H9 (cell line): ENCODE measurements at regions not wholly inside any gene's neighbourhood (a gene's known extent, or its start where the extent isn't known, plus 50 kb on each side); places are given as distances from the start of the nearest gene placed in this dataset.

Experiments
- DNase-seq: peaks from one replicate; pipeline ENCODE4 v3.0.0-alpha.2; 2017
- H2AFZ ChIP-seq: one replicate; pipeline ENCODE4 v1.6.1; 2013; ENCODE audit warnings: mild to moderate bottlenecking, low read length, control low read depth, moderate library complexity
- H2AK5ac ChIP-seq: 2 replicates; pipeline ENCODE4 v1.6.1; 2013; ENCODE audit warnings: low read length, control low read depth, mixed read lengths; ENCODE audit not compliant: insufficient read length
- H2BK120ac ChIP-seq: one replicate; pipeline ENCODE4 v1.6.1; 2013; ENCODE audit warnings: low read depth, mild to moderate bottlenecking, low read length, control low read depth, inconsistent platforms; ENCODE audit not compliant: poor library complexity, severe bottlenecking
- H2BK12ac ChIP-seq: 2 replicates; pipeline ENCODE4 v1.6.1; 2013; ENCODE audit warnings: low read length, control low read depth, mixed read lengths, low read depth; ENCODE audit not compliant: insufficient read length
- H2BK15ac ChIP-seq: 2 replicates; pipeline ENCODE4 v1.6.1; 2013; ENCODE audit warnings: low read depth, low read length, control low read depth
- H2BK20ac ChIP-seq: one replicate; pipeline ENCODE4 v1.6.1; 2013; ENCODE audit warnings: low read depth, mild to moderate bottlenecking, low read length, control low read depth, inconsistent platforms; ENCODE audit not compliant: poor library complexity, severe bottlenecking
- H2BK5ac ChIP-seq: 2 replicates; pipeline ENCODE4 v1.6.1; 2013; ENCODE audit warnings: low read length, control low read depth, mixed read lengths; ENCODE audit not compliant: insufficient read length
- H3K14ac ChIP-seq: 2 replicates; pipeline ENCODE4 v1.6.1; 2013; ENCODE audit warnings: low read length, control low read depth; ENCODE audit not compliant: insufficient read depth
- H3K18ac ChIP-seq: 2 replicates; pipeline ENCODE4 v1.6.1; 2013; ENCODE audit warnings: low read depth, mild to moderate bottlenecking, mixed read lengths, low read length, control low read depth; ENCODE audit not compliant: insufficient read length
- H3K23ac ChIP-seq: 2 replicates; pipeline ENCODE4 v1.6.1; 2013; ENCODE audit warnings: low read length, control low read depth, mixed read lengths, low read depth; ENCODE audit not compliant: insufficient read length
- H3K23me2 ChIP-seq: 2 replicates; pipeline ENCODE4 v1.6.1; 2013; ENCODE audit warnings: low read depth, mild to moderate bottlenecking, mixed read lengths, low read length, control low read depth; ENCODE audit not compliant: insufficient read length, poor library complexity, severe bottlenecking
- H3K27ac ChIP-seq: 2 replicates; pipeline ENCODE4 v1.5.1; 2013; ENCODE audit warnings: low read length, control low read depth, mixed read lengths, low read depth; ENCODE audit not compliant: insufficient read length
- H3K27me3 ChIP-seq: 2 replicates; pipeline ENCODE4 v1.6.1; 2013; ENCODE audit warnings: low read length, control low read depth, inconsistent platforms; ENCODE audit not compliant: insufficient read depth
- H3K4ac ChIP-seq: 2 replicates; pipeline ENCODE4 v1.6.1; 2013; ENCODE audit warnings: low read depth, mild to moderate bottlenecking, control low read depth, inconsistent platforms, low read length, moderate library complexity
- H3K4me1 ChIP-seq: 2 replicates; pipeline ENCODE4 v1.6.1; 2013; ENCODE audit warnings: low read length, control low read depth, inconsistent platforms; ENCODE audit not compliant: insufficient read depth
- H3K4me2 ChIP-seq: 2 replicates; pipeline ENCODE4 v1.6.1; 2013; ENCODE audit warnings: low read length, control low read depth, mixed read lengths; ENCODE audit not compliant: insufficient read length, insufficient read depth
- H3K56ac ChIP-seq: 2 replicates; pipeline ENCODE4 v1.6.1; 2013; ENCODE audit warnings: low read depth, mild to moderate bottlenecking, mixed read lengths, low read length, control low read depth; ENCODE audit not compliant: insufficient read length
- H3K79me1 ChIP-seq: 2 replicates; pipeline ENCODE4 v1.6.1; 2013; ENCODE audit warnings: low read depth, mild to moderate bottlenecking, moderate library complexity, low read length, control low read depth, inconsistent platforms; ENCODE audit not compliant: insufficient read depth, poor library complexity, severe bottlenecking
- H3K79me2 ChIP-seq: 2 replicates; pipeline ENCODE4 v1.6.1; 2013; ENCODE audit warnings: low read length, control low read depth, inconsistent platforms; ENCODE audit not compliant: insufficient read depth
- H3K9ac ChIP-seq: 2 replicates; pipeline ENCODE4 v1.6.1; 2013; ENCODE audit warnings: low read length, control low read depth, mixed read lengths; ENCODE audit not compliant: insufficient read length; ENCODE audit errors: extremely low read depth
- H3K9me3 ChIP-seq: one replicate; pipeline ENCODE4 v1.6.1; 2013; ENCODE audit warnings: low read depth, low read length, inconsistent platforms; ENCODE audit not compliant: control insufficient read depth
- H3T11ph ChIP-seq: one replicate; pipeline ENCODE4 v1.6.1; 2013; ENCODE audit warnings: mild to moderate bottlenecking, low read length, control low read depth, inconsistent platforms
- H4K20me1 ChIP-seq: one replicate; pipeline ENCODE4 v1.6.1; 2013; ENCODE audit not compliant: control insufficient read depth, insufficient read length, insufficient read depth
- H4K5ac ChIP-seq: 2 replicates; pipeline ENCODE4 v1.6.1; 2013; ENCODE audit warnings: low read depth, mild to moderate bottlenecking, mixed read lengths, low read length, control low read depth; ENCODE audit not compliant: insufficient read length
- H4K8ac ChIP-seq: replicated peaks from 2 replicates; pipeline ENCODE4 v1.6.1; 2013; ENCODE audit warnings: low read length, control low read depth, mixed read lengths, low read depth; ENCODE audit not compliant: insufficient read length
- H4K91ac ChIP-seq: 2 replicates; pipeline ENCODE4 v1.6.1; 2013; ENCODE audit warnings: low read depth, mild to moderate bottlenecking, moderate library complexity, mixed read lengths, low read length, control low read depth; ENCODE audit not compliant: insufficient read length
- H3K27ac Mint-ChIP-seq, 3 experiments: 2 replicates in 2 of 3; 3 replicates in 1 of 3; pipeline ENCODE4 v1.8.0; 2020 to 2021; ENCODE audit warnings: mixed read lengths in 3 of 3, mild to moderate bottlenecking in 1 of 3, moderate library complexity in 1 of 3
- H3K27me3 Mint-ChIP-seq: 2 replicates; pipeline ENCODE4 v1.8.0; 2021; ENCODE audit warnings: low read depth, mild to moderate bottlenecking, moderate library complexity, mixed read lengths
- H3K36me3 Mint-ChIP-seq, 3 experiments: 2 replicates in 2 of 3; 3 replicates in 1 of 3; pipeline ENCODE4 v1.8.0; 2020 to 2021; ENCODE audit warnings: low read depth in 3 of 3, mixed read lengths in 3 of 3; ENCODE audit not compliant: insufficient read depth in 1 of 3
- H3K4me1 Mint-ChIP-seq, 2 experiments: 2 replicates each; pipeline ENCODE4 v1.8.0; 2020; ENCODE audit warnings: mixed read lengths in 2 of 2
- H3K4me3 Mint-ChIP-seq, 2 experiments: 2 replicates in 1 of 2; 3 replicates in 1 of 2; pipeline ENCODE4 v1.8.0; 2020 to 2021; ENCODE audit warnings: mild to moderate bottlenecking in 2 of 2, mixed read lengths in 2 of 2, moderate library complexity in 1 of 2
- H3K9me3 Mint-ChIP-seq, 2 experiments: 2 replicates in 1 of 2; 3 replicates in 1 of 2; pipeline ENCODE4 v1.8.0; 2020; ENCODE audit warnings: mild to moderate bottlenecking in 2 of 2, mixed read lengths in 2 of 2, moderate library complexity in 1 of 2
- WGBS: extraction: QIAGEN DNeasy Blood & Tissue Kit; methylation state at CpG from one replicate; pipeline ENCODE4 v1.1.7; 2013; ENCODE audit warnings: missing lambda C conversion rate, low lambda C conversion rate, mixed read lengths; ENCODE audit not compliant: insufficient read length; ENCODE audit errors: extremely low coverage; 5-methylcytosine and 5-hydroxymethylcytosine counted together
- TF ChIP-seq, protein P1 (sequence below): fragments of 200-600 bp; sonication (generic); conservative IDR thresholded peaks from 3 replicates; pipeline ENCODE4 v1.8.0; 2021; ENCODE audit warnings: antibody characterized with exemption, mild to moderate bottlenecking

- H3K27ac Mint-ChIP-seq, result no peak overlapping the region
- H4K8ac ChIP-seq, result no peak overlapping the region
- H3K56ac ChIP-seq, result no peak overlapping the region
- no peaks in the 10 kb centered on the region for H3K36me3 Mint-ChIP-seq
- no peaks in the 10 kb centered on the region for H3K4me1 ChIP-seq
- no peak overlapping the region for H3K4me3 Mint-ChIP-seq
- no peak overlapping the region for H3K4ac ChIP-seq
- no peak overlapping the region for H4K91ac ChIP-seq
- H3T11ph ChIP-seq, result no peak overlapping the region
- H2BK5ac ChIP-seq, result no peak overlapping the region
- H2AFZ ChIP-seq, result no peak overlapping the region
- WGBS, result no CpG with 5 or more reads among the region's 2 CpGs
- H4K5ac ChIP-seq, result no peak overlapping the region
- no peak overlapping the region for H2BK15ac ChIP-seq
- peaks cover 0 to 2% of the 10 kb centered on the region in 2 experiments; a peak in 2 of 5 replicates for H3K9me3 Mint-ChIP-seq
- no peak overlapping the region for H2BK20ac ChIP-seq
- no peaks in the 10 kb centered on the region for H3K4me1 Mint-ChIP-seq
- no peaks in the 10 kb centered on the region for H3K9me3 ChIP-seq
- H3K4me2 ChIP-seq, result no peak overlapping the region
- no peaks in the 10 kb centered on the region for H3K23me2 ChIP-seq
- H3K79me1 ChIP-seq, result no peaks in the 10 kb centered on the region
- H3K14ac ChIP-seq, result no peak overlapping the region
- DNase-seq, result no peak
- H3K27ac ChIP-seq, result no peak overlapping the region
- H3K18ac ChIP-seq, result no peak overlapping the region
- TF ChIP-seq, protein P1, sequence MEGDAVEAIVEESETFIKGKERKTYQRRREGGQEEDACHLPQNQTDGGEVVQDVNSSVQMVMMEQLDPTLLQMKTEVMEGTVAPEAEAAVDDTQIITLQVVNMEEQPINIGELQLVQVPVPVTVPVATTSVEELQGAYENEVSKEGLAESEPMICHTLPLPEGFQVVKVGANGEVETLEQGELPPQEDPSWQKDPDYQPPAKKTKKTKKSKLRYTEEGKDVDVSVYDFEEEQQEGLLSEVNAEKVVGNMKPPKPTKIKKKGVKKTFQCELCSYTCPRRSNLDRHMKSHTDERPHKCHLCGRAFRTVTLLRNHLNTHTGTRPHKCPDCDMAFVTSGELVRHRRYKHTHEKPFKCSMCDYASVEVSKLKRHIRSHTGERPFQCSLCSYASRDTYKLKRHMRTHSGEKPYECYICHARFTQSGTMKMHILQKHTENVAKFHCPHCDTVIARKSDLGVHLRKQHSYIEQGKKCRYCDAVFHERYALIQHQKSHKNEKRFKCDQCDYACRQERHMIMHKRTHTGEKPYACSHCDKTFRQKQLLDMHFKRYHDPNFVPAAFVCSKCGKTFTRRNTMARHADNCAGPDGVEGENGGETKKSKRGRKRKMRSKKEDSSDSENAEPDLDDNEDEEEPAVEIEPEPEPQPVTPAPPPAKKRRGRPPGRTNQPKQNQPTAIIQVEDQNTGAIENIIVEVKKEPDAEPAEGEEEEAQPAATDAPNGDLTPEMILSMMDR, result no peak
- no peaks in the 10 kb centered on the region for H4K20me1 ChIP-seq
- H2BK12ac ChIP-seq, result no peak overlapping the region
- H3K79me2 ChIP-seq, result no peaks in the 10 kb centered on the region
- H2BK120ac ChIP-seq, result no peak overlapping the region
- H3K9ac ChIP-seq, result no peak overlapping the region
- no peaks in the 10 kb centered on the region for H3K27me3 Mint-ChIP-seq
- H3K27me3 ChIP-seq, result no peaks in the 10 kb centered on the region
- no peak overlapping the region for H2AK5ac ChIP-seq
- no peak overlapping the region for H3K23ac ChIP-seq
These were observed 312.6 kb upstream of the GALNT5 start for GRCh38 chr2:156944871-156945270.
